ENCODE measurements at regions not wholly inside any gene's neighbourhood (a gene's known extent, or its start where the extent isn't known, plus 50 kb on each side); places are given as distances from the start of the nearest gene placed in this dataset.

GRCh38 chr11:30107899-30108298 lies 91.1 kb upstream of the KCNA4 start:
- no peak for TF ChIP-seq CTCF (conservative IDR thresholded peaks at IDR 0.05; ENCODE audit: low read depth in 2 of 2)
- TF ChIP-seq POLR2AphosphoS5 (IDR thresholded peaks at IDR 0.05; ENCODE audit: low read depth), result no peak
- TF ChIP-seq ETS1 (IDR thresholded peaks at IDR 0.05), result no peak
- TF ChIP-seq REST (IDR thresholded peaks at IDR 0.05; ENCODE audit: unreplicated experiment), result no peak
- TF ChIP-seq EZH2 (IDR thresholded peaks at IDR 0.05; ENCODE audit: low read depth, unreplicated experiment), result no peak
- no peak for TF ChIP-seq EZH2phosphoT487 (IDR thresholded peaks at IDR 0.05; ENCODE audit: unreplicated experiment)
- no peak for TF ChIP-seq JUNB (IDR thresholded peaks at IDR 0.05; ENCODE audit: unreplicated experiment)
- no peak for TF ChIP-seq CREB1 (CRISPR knock-in tag; IDR thresholded peaks at IDR 0.05; ENCODE audit: low read depth)
- TF ChIP-seq STAT1 (IDR thresholded peaks at IDR 0.05; ENCODE audit: unreplicated experiment), result no peak
- no peak for TF ChIP-seq ZNF462 (CRISPR knock-in tag; IDR thresholded peaks at IDR 0.05)
- no peak for TF ChIP-seq NANOG (IDR thresholded peaks at IDR 0.05; ENCODE audit: borderline replicate concordance)
- TF ChIP-seq ZNF114 (CRISPR knock-in tag; IDR thresholded peaks at IDR 0.05), result no peak
- TF ChIP-seq ZNF331 (CRISPR knock-in tag; IDR thresholded peaks at IDR 0.05; ENCODE audit: low read depth), result no peak

Data from GM23338 (cell line).